OCI-LY3 (cell line): ENCODE measurements at regions not wholly inside any gene's neighbourhood (a gene's known extent, or its start where the extent isn't known, plus 50 kb on each side); places are given as distances from the start of the nearest gene placed in this dataset.

Experiments
- H2AFZ ChIP-seq: fragments of 200-600, 300-600 bp; shearing (Covaris generic); 2 replicates; pipeline ENCODE4 v1.6.0; 2014; ENCODE audit warnings: antibody characterized with exemption, low read depth, low read length
- H3K27ac ChIP-seq: fragments of 200-600, 300-600 bp; sonication (generic); 2 replicates; pipeline ENCODE4 v1.5.1; 2014; ENCODE audit warnings: mild to moderate bottlenecking, low read length, moderate library complexity, mixed read lengths
- H3K27me3 ChIP-seq: fragments of 200-600, 300-600 bp; sonication (generic); 2 replicates; pipeline ENCODE4 v1.6.1; 2014; ENCODE audit warnings: low read depth, low read length, mixed read lengths
- H3K36me3 ChIP-seq: fragments of 200-600, 300-600 bp; sonication (generic); replicated peaks from 2 replicates; pipeline ENCODE3; 2014; ENCODE audit warnings: low read depth, low read length, mixed read lengths
- H3K4me1 ChIP-seq: fragments of 300-600, 200-600 bp; sonication (generic); 2 replicates; pipeline ENCODE4 v1.6.1; 2014; ENCODE audit warnings: low read length, mixed read lengths
- H3K4me2 ChIP-seq: fragments of 200-600, 300-600 bp; sonication (generic); 2 replicates; pipeline ENCODE4 v1.6.1; 2014; ENCODE audit warnings: low read length, mixed read lengths
- H3K4me3 ChIP-seq: fragments of 300-600, 200-600 bp; sonication (generic); 2 replicates; pipeline ENCODE4 v1.5.1; 2014; ENCODE audit warnings: antibody characterized with exemption, mild to moderate bottlenecking, low read length, moderate library complexity
- H3K79me2 ChIP-seq: fragments of 300-600, 200-600 bp; shearing (Covaris generic); 2 replicates; pipeline ENCODE4 v1.6.1; 2014; ENCODE audit warnings: mild to moderate bottlenecking, low read length, mixed read lengths
- H3K9ac ChIP-seq: fragments of 300-600, 200-600 bp; shearing (Covaris generic); 2 replicates; pipeline ENCODE4 v1.6.0; 2014; ENCODE audit warnings: mild to moderate bottlenecking, low read length, moderate library complexity
- H3K9me3 ChIP-seq: fragments of 200-600, 300-600 bp; shearing (Covaris generic); 2 replicates; pipeline ENCODE4 v1.6.1; 2014; ENCODE audit warnings: low read length, mixed read lengths; ENCODE audit not compliant: insufficient read depth
- H4K20me1 ChIP-seq: fragments of 200-600, 300-600 bp; sonication (generic); 2 replicates; pipeline ENCODE4 v1.6.1; 2016; ENCODE audit warnings: low read length, mixed read lengths; ENCODE audit not compliant: insufficient read depth
- EZH2phosphoT487 ChIP-seq: fragments of 200-600 bp; shearing (Covaris generic); IDR thresholded peaks from 2 replicates; pipeline ENCODE4 v1.6.1; 2018; ENCODE audit warnings: antibody characterized with exemption, mixed run types, low read depth
- TF ChIP-seq, protein P1 (sequence below): fragments of 200-600, 300-600 bp; sonication (generic); IDR thresholded peaks from 2 replicates; pipeline ENCODE4 v1.5.1; 2014; ENCODE audit warnings: antibody characterized with exemption, low read length, low read depth

DNA sequence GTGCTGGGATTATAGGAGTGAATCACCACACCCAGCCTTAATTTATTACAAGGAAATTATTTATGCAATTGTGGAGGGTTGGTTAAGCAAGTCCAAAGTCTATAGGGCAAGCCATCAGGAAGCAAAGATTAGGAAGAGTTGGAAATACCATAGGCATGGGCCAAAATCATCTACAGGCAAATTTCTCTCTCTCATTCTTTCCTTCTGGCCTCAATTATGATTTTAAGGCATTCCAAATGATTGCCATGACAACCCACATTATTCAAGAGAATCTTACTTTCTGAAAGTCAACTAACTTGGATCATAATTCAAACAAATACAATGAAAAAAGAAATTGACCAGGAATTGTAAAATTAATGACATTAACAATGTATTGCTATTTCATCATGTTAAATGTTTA is 400.8 kb downstream of the GPM6A start:
- Histone ChIP-seq H3K4me3 (no peak overlapping the region), H2AFZ (no peak overlapping the region), H3K9ac (no peak overlapping the region), H3K9me3 (peaks cover 15% of the 10 kb centered on the region), H3K27me3 (no peaks in the 10 kb centered on the region), H3K79me2 (no peaks in the 10 kb centered on the region), H3K36me3 (peaks cover 2% of the 10 kb centered on the region), H3K4me1 (no peaks in the 10 kb centered on the region), H3K27ac (no peak overlapping the region), H4K20me1 (no peaks in the 10 kb centered on the region), H3K4me2 (no peak overlapping the region)
- no peak for TF ChIP-seq EZH2phosphoT487
- TF ChIP-seq, protein P1, sequence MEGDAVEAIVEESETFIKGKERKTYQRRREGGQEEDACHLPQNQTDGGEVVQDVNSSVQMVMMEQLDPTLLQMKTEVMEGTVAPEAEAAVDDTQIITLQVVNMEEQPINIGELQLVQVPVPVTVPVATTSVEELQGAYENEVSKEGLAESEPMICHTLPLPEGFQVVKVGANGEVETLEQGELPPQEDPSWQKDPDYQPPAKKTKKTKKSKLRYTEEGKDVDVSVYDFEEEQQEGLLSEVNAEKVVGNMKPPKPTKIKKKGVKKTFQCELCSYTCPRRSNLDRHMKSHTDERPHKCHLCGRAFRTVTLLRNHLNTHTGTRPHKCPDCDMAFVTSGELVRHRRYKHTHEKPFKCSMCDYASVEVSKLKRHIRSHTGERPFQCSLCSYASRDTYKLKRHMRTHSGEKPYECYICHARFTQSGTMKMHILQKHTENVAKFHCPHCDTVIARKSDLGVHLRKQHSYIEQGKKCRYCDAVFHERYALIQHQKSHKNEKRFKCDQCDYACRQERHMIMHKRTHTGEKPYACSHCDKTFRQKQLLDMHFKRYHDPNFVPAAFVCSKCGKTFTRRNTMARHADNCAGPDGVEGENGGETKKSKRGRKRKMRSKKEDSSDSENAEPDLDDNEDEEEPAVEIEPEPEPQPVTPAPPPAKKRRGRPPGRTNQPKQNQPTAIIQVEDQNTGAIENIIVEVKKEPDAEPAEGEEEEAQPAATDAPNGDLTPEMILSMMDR: no peak

GRCh38 chr4:175412161-175412560 is 399.9 kb downstream of the GPM6A start:
- TF ChIP-seq EZH2phosphoT487: no peak
- TF ChIP-seq, protein P1: no peak
- no peak overlapping the region for H3K27ac ChIP-seq
- H3K4me3 ChIP-seq: no peak overlapping the region
- no peaks in the 10 kb centered on the region for H3K27me3 ChIP-seq
- H4K20me1 ChIP-seq: no peaks in the 10 kb centered on the region
- no peaks in the 10 kb centered on the region for H3K4me1 ChIP-seq
- H3K9ac ChIP-seq: no peak overlapping the region
- no peak overlapping the region for H2AFZ ChIP-seq
- H3K79me2 ChIP-seq: no peaks in the 10 kb centered on the region
- no peak overlapping the region for H3K4me2 ChIP-seq
- peaks cover 2% of the 10 kb centered on the region for H3K36me3 ChIP-seq
- H3K9me3 ChIP-seq: peaks cover 15% of the 10 kb centered on the region

DNA sequence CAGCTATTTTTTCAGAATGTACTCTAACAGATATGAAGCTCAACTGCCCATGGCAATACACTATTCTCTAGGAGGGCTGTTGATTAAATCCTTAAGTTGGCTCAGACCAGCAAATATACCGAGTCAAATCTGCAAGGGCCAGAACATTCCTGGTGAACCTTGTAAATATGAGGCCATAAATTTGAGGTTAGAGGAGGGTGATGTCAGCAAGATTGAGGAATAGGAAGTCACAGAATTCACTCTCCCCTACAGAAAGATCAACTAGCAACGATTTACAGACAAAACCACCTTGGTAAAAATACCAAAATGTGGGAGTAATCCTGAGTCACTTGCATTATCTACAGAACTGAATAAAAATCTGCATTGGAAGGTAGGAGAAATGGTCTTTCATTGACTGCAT is 399.3 kb downstream of the GPM6A start:
- no peak overlapping the region for H3K9ac ChIP-seq
- no peak for TF ChIP-seq EZH2phosphoT487
- TF ChIP-seq, protein P1: no peak
- H3K4me2 ChIP-seq: no peak overlapping the region
- H2AFZ ChIP-seq: no peak overlapping the region
- no peaks in the 10 kb centered on the region for H3K79me2 ChIP-seq
- no peak overlapping the region for H3K4me3 ChIP-seq
- H3K27me3 ChIP-seq: no peaks in the 10 kb centered on the region
- no peaks in the 10 kb centered on the region for H4K20me1 ChIP-seq
- H3K36me3 ChIP-seq: peaks cover 2% of the 10 kb centered on the region
- H3K4me1 ChIP-seq: no peaks in the 10 kb centered on the region
- no peak overlapping the region for H3K27ac ChIP-seq
- H3K9me3 ChIP-seq: peaks cover 15% of the 10 kb centered on the region

DNA sequence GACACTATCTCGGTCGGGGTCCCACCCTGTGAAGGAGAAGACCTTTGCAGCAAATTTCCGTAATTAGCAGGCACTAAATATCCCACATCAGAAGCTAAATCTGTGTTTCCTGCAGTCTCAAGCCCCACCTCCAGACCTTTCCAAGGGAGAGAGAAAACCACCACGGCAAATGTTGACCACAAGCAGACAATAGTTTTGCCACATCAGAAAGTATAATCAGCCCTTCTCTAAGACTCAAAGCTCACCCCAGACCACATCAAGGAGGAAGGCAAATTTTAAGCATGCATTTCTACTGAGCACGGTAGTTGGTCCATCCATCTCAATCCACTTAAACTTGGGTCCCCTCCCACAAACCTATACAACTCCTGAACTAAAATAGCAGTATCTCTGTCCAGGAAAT is 398.5 kb downstream of the GPM6A start:
- TF ChIP-seq, protein P1: no peak
- TF ChIP-seq EZH2phosphoT487: no peak
- Histone ChIP-seq H3K9me3 (peaks cover 15% of the 10 kb centered on the region), H3K79me2 (no peaks in the 10 kb centered on the region), H3K36me3 (peaks cover 2% of the 10 kb centered on the region), H3K27me3 (no peaks in the 10 kb centered on the region), H2AFZ (no peak overlapping the region), H4K20me1 (no peaks in the 10 kb centered on the region), H3K9ac (no peak overlapping the region), H3K4me1 (no peaks in the 10 kb centered on the region), H3K27ac (no peak overlapping the region), H3K4me2 (no peak overlapping the region), H3K4me3 (no peak overlapping the region)
